ENCODE measurements at regions not wholly inside any gene's neighbourhood (a gene's known extent, or its start where the extent isn't known, plus 50 kb on each side); places are given as distances from the start of the nearest gene placed in this dataset.

DNA sequence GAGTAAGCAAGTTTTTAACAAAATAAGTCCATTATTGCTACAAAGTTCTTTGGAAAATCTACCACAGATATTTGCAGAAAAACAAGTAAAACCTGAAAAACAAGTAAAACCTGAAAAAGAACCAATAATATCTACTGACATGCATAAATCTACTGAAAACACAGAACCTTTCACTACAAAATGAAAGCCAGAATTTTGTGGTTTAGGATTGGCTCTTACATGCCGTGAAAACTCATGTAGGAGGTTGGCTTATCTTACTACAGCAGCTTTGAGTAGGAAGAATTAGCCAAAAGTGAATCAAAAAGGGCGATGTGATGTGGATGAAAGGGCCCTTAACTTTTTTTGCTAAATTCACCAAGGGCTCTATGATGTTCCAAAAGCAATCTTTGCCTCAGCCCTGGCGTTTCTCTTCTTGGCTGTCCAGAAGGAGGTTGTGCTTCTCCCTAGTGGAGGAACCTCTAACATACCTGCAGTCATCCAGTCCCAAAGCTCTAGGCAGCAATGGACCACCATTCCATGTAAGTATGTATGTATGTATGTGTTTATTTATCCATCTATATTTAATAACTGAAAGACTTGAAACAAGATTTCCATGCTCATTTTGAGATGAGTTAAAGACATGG lies 93.5 kb upstream of the ZNF804B start:
- Histone ChIP-seq H3K9me3 (ENCODE audit: control insufficient read depth, low read depth, low read length) (no peaks in the 10 kb centered on the region), H2BK5ac (ENCODE audit: insufficient read length, low read length) (no peak overlapping the region), H4K8ac (replicated peaks; ENCODE audit: insufficient read length, low read depth, low read length) (no peak overlapping the region), H2BK120ac (ENCODE audit: low read depth, low read length, poor library complexity, severe bottlenecking) (no peak overlapping the region), H3K79me1 (ENCODE audit: insufficient read depth, low read depth, low read length, poor library complexity, severe bottlenecking) (no peaks in the 10 kb centered on the region), H2AFZ (ENCODE audit: low read length) (no peak overlapping the region), H2AK5ac (ENCODE audit: insufficient read length, low read length) (no peak overlapping the region), H2BK15ac (ENCODE audit: low read depth, low read length) (no peak overlapping the region), H3K23me2 (ENCODE audit: insufficient read length, low read depth, low read length, poor library complexity, severe bottlenecking) (no peaks in the 10 kb centered on the region), H4K91ac (ENCODE audit: insufficient read length, low read depth, low read length) (no peak overlapping the region), H3K4me1 (ENCODE audit: insufficient read depth, low read length) (peaks cover 4% of the 10 kb centered on the region; the same call in 1 of the 2 replicates), H3T11ph (ENCODE audit: low read length) (no peak overlapping the region), H4K5ac (ENCODE audit: insufficient read length, low read depth, low read length) (no peak overlapping the region), H3K23ac (ENCODE audit: insufficient read length, low read depth, low read length) (no peak overlapping the region), H3K4ac (ENCODE audit: low read depth, low read length) (no peak overlapping the region), H3K79me2 (ENCODE audit: insufficient read depth, low read length) (no peaks in the 10 kb centered on the region), H3K14ac (ENCODE audit: insufficient read depth, low read length) (no peak overlapping the region), H4K20me1 (ENCODE audit: control insufficient read depth, insufficient read depth, insufficient read length) (no peaks in the 10 kb centered on the region), H3K9ac (ENCODE audit: extremely low read depth, insufficient read length, low read length) (no peak overlapping the region), H3K27me3 (ENCODE audit: insufficient read depth, low read length) (no peaks in the 10 kb centered on the region), H3K18ac (ENCODE audit: insufficient read length, low read depth, low read length) (no peak overlapping the region), H3K27ac (ENCODE audit: insufficient read length, low read depth, low read length) (no peak overlapping the region), H3K56ac (ENCODE audit: insufficient read length, low read depth, low read length) (no peak overlapping the region), H3K4me2 (ENCODE audit: insufficient read depth, insufficient read length, low read length) (no peak overlapping the region), H2BK20ac (ENCODE audit: low read depth, low read length, poor library complexity, severe bottlenecking) (no peak overlapping the region), H2BK12ac (ENCODE audit: insufficient read length, low read depth, low read length) (no peak overlapping the region)
- H3K4me3 Mint-ChIP-seq, result no peak overlapping the region
- WGBS (ENCODE audit: extremely low coverage, insufficient read length, low lambda C conversion rate), result no CpG with 5 or more reads among the region's 3 CpGs
- H3K27me3 Mint-ChIP-seq (ENCODE audit: low read depth), result no peaks in the 10 kb centered on the region
- no peak for DNase-seq
- H3K9me3 Mint-ChIP-seq, result no peaks in the 10 kb centered on the region
- peak; percentile 20; the same call in 1 of the 3 replicates for TF ChIP-seq CTCF (conservative IDR thresholded peaks at IDR 0.05)
- peaks cover 15 to 34% of the 10 kb centered on the region in 2 experiments for H3K4me1 Mint-ChIP-seq
- no peak overlapping the region for H3K27ac Mint-ChIP-seq
- H3K36me3 Mint-ChIP-seq (ENCODE audit: insufficient read depth in 1 of 3, low read depth in 3 of 3), result no peaks in the 10 kb centered on the region
